Transverse colon (tissue), 3 donors: ENCODE measurements at regions not wholly inside any gene's neighbourhood (a gene's known extent, or its start where the extent isn't known, plus 50 kb on each side); places are given as distances from the start of the nearest gene placed in this dataset.

ENCODE experiments used
- POLR2A ChIP-seq: fragments of 450-650 bp; IDR thresholded peaks from one replicate; pipeline ENCODE4 v1.6.1; 2016; ENCODE audit warnings: antibody characterized with exemption, mild to moderate bottlenecking, moderate library complexity
- TF ChIP-seq, protein P1 (sequence below), 5 experiments: fragments of 200-600 bp in 3 of 5; fragments of 450-650 bp in 2 of 5; sonication (generic) in 3 of 5; IDR thresholded peaks; 1 replicate in 2 of 5; 2 replicates in 3 of 5; pipeline ENCODE4 v1.5.1; 2016 to 2017; ENCODE audit warnings: antibody characterized with exemption in 5 of 5, inconsistent platforms in 3 of 5, mild to moderate bottlenecking in 2 of 5, moderate library complexity in 1 of 5

DNA sequence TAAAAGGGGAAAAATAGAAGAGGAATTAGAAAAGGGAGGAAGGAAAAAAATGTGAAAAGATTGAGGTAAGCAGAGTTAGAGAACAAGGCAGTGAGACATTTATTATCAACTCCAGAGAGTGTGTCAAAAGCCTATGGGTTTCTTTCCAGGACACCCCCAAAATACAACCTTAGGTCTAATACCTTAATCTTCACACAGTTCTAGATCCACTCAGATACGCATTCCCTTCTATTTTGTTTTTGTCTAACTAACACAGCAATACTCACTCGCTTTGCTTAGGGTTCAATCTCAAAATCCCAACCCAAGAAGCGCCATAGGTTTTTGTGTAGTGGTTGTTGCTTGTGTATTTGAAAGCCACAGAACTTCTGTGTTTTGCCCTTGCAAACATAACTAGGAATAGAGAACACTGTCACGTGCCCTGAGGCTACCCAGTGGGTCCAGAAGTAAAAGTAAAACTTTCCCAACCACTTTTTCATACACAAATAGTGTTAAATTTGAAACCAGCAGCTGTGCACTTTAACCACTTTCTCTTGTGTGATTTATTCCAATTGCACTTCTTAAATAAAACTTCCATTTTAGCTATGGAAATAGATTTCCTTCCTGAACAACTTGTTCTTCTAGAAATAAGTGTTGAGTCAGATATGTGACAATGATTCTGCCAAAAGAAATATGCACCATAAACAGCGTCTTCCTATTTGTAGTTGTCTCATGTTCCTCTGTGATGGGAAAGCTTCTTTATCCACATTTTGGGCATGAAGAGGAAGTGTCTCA is 414.7 kb upstream of the GHITM start:
- TF ChIP-seq, protein P1, sequence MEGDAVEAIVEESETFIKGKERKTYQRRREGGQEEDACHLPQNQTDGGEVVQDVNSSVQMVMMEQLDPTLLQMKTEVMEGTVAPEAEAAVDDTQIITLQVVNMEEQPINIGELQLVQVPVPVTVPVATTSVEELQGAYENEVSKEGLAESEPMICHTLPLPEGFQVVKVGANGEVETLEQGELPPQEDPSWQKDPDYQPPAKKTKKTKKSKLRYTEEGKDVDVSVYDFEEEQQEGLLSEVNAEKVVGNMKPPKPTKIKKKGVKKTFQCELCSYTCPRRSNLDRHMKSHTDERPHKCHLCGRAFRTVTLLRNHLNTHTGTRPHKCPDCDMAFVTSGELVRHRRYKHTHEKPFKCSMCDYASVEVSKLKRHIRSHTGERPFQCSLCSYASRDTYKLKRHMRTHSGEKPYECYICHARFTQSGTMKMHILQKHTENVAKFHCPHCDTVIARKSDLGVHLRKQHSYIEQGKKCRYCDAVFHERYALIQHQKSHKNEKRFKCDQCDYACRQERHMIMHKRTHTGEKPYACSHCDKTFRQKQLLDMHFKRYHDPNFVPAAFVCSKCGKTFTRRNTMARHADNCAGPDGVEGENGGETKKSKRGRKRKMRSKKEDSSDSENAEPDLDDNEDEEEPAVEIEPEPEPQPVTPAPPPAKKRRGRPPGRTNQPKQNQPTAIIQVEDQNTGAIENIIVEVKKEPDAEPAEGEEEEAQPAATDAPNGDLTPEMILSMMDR (IDR thresholded peaks at IDR 0.05): no peak
- TF ChIP-seq POLR2A: no peak
